ENCODE measurements at regions not wholly inside any gene's neighbourhood (a gene's known extent, or its start where the extent isn't known, plus 50 kb on each side); places are given as distances from the start of the nearest gene placed in this dataset.

DNA sequence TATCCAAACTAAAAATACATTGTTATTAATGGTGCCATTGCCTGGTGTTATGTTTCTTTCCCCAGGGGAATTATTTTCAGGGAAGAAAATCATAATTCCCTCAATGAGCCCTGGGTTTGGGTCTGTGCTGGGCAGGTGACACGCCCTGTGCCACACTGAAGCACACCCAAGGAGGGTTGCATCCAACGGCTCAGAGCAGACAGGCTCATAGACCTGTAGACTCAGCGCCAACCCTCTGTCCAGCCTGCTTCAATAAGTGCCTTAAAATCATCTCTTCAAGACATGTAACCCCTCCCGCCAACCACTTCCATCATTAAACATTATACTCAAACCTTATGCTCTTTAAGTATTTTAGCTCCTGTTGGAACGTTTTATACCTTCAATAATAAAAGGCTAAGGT lies 225.3 kb upstream of the CDH4 start:
- Mint-ChIP-seq H3K36me3 (ENCODE audit: low read depth) (no peaks in the 10 kb centered on the region), H3K4me1 (ENCODE audit: low read depth) (no peaks in the 10 kb centered on the region), H3K27me3 (ENCODE audit: low read depth) (peaks cover 9% of the 10 kb centered on the region), H3K9me3 (ENCODE audit: low read depth) (no peaks in the 10 kb centered on the region), H3K27ac (ENCODE audit: unreplicated experiment) (no peak overlapping the region), H3K4me3 (ENCODE audit: unreplicated experiment) (no peak overlapping the region)
- no peak for DNase-seq (ENCODE audit: low spot score)
- TF ChIP-seq, protein P1, sequence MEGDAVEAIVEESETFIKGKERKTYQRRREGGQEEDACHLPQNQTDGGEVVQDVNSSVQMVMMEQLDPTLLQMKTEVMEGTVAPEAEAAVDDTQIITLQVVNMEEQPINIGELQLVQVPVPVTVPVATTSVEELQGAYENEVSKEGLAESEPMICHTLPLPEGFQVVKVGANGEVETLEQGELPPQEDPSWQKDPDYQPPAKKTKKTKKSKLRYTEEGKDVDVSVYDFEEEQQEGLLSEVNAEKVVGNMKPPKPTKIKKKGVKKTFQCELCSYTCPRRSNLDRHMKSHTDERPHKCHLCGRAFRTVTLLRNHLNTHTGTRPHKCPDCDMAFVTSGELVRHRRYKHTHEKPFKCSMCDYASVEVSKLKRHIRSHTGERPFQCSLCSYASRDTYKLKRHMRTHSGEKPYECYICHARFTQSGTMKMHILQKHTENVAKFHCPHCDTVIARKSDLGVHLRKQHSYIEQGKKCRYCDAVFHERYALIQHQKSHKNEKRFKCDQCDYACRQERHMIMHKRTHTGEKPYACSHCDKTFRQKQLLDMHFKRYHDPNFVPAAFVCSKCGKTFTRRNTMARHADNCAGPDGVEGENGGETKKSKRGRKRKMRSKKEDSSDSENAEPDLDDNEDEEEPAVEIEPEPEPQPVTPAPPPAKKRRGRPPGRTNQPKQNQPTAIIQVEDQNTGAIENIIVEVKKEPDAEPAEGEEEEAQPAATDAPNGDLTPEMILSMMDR (IDR thresholded peaks at IDR 0.05) = no peak

DNA sequence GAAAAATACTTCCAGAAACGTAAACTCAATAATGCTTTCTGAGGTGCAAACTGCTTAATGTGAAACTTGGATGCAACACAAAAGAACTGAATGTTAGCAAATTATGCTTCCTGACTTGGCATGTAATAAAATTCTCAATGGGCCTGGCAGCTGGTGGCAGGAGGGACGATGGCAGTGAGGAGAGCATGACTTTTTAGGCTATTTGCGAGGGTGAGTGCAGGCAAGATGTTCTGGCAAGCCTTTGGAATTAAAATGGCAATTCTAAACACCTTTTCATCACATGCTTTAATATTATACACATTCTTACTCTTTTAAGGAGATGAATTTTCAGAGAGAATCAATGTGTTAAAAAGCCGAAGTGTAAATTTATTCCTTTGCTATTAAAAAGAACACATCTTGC lies 224.8 kb upstream of the CDH4 start:
- no peak overlapping the region for H3K27ac Mint-ChIP-seq (ENCODE audit: unreplicated experiment)
- peaks cover 9% of the 10 kb centered on the region for H3K27me3 Mint-ChIP-seq (ENCODE audit: low read depth)
- H3K9me3 Mint-ChIP-seq (ENCODE audit: low read depth) = no peaks in the 10 kb centered on the region
- no peak overlapping the region for H3K4me3 Mint-ChIP-seq (ENCODE audit: unreplicated experiment)
- H3K36me3 Mint-ChIP-seq (ENCODE audit: low read depth) = no peaks in the 10 kb centered on the region
- no peaks in the 10 kb centered on the region for H3K4me1 Mint-ChIP-seq (ENCODE audit: low read depth)
- DNase-seq (ENCODE audit: low spot score) = no peak
- TF ChIP-seq, protein P1 (IDR thresholded peaks at IDR 0.05) = no peak

DNA sequence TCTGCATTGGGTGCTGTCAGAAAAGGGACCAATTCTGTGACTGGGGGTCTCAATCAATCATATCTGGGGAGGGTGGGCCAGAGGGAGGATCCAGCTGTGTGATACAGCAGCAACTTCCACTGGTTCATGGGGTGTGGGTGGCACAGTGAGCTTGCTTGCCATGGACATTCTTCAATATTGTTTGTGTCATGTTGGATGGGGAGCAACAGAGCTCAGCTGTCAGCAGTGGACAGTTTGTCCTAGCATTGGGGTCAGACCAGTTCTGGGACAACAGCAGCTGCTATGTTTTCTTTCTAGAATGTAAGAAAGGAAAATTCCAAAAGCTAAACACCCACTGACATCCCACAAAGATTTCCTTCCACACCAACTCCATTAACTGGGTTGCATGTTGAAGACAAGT lies 221.9 kb upstream of the CDH4 start:
- TF ChIP-seq, protein P1 (IDR thresholded peaks at IDR 0.05) = no peak
- Mint-ChIP-seq H3K27ac (ENCODE audit: unreplicated experiment) (no peak overlapping the region), H3K36me3 (ENCODE audit: low read depth) (no peaks in the 10 kb centered on the region), H3K4me1 (ENCODE audit: low read depth) (no peaks in the 10 kb centered on the region), H3K9me3 (ENCODE audit: low read depth) (peaks cover 10% of the 10 kb centered on the region), H3K27me3 (ENCODE audit: low read depth) (peaks cover 7% of the 10 kb centered on the region), H3K4me3 (ENCODE audit: unreplicated experiment) (no peak overlapping the region)
- DNase-seq (ENCODE audit: low spot score) = no peak

DNA sequence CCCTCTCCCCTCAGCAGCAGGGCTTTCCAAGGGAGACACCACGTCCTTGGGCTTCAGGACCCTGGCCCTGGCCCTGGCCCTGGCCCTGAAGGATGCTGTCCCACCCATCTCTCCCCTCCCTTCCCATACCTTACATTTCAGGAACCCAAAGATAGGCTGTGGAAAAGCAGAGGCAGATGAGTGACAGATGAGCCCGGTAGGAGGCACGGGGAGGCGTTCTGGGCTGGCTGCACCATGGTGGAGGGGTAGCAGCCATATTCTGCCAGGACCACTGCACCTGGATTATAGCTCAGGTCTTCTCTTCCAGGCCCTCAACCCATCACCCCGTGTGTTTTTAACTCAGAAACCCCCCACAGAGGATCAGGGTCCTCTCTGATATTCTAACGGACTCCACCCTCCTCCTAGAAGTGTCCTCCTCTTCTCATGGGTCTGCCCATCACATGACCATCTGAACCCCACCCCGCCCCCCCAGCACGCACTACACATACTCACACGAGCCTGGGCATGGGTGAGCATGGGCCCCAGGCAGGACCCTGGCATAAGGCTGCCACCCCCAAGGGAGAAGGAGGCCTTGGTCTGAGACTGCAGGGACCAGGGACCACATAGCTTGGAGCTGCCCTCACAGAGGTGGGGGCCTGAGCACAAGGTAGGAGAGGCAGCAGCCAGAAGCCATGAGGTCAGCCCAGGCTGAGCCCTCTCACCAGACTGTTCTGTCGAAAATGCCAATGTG lies 220.8 kb upstream of the CDH4 start:
- DNase-seq (ENCODE audit: low spot score) = no peak
- H3K27me3 Mint-ChIP-seq (ENCODE audit: low read depth) = peaks cover 9% of the 10 kb centered on the region
- H3K9me3 Mint-ChIP-seq (ENCODE audit: low read depth) = peaks cover 10% of the 10 kb centered on the region
- no peak overlapping the region for H3K4me3 Mint-ChIP-seq (ENCODE audit: unreplicated experiment)
- H3K36me3 Mint-ChIP-seq (ENCODE audit: low read depth) = no peaks in the 10 kb centered on the region
- no peak overlapping the region for H3K27ac Mint-ChIP-seq (ENCODE audit: unreplicated experiment)
- no peaks in the 10 kb centered on the region for H3K4me1 Mint-ChIP-seq (ENCODE audit: low read depth)
- TF ChIP-seq, protein P1 (IDR thresholded peaks at IDR 0.05) = no peak

DNA sequence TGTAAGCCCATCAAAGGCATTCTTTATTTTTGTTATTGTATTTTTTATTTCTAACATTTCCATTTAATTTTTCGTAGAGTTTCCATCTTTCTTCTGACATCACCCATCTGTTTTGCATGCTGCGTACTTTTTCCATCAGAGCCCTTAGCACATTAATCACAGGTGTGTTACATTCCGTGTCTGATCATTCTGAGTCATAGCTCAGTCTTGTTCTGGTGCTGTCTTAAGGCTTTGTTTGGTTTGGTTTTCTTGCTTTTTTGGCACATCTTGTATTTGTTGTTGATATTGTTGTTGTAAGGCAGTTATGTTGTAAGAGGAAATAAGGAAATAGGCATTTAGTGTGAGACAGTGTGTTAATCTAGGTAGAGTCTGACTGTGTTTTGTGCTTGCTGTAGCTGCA lies 214.6 kb upstream of the CDH4 start:
- Mint-ChIP-seq H3K9me3 (ENCODE audit: low read depth) (peaks cover 10% of the 10 kb centered on the region), H3K4me3 (ENCODE audit: unreplicated experiment) (no peak overlapping the region), H3K4me1 (ENCODE audit: low read depth) (no peaks in the 10 kb centered on the region), H3K36me3 (ENCODE audit: low read depth) (no peaks in the 10 kb centered on the region), H3K27ac (ENCODE audit: unreplicated experiment) (no peak overlapping the region), H3K27me3 (ENCODE audit: low read depth) (peaks cover 2% of the 10 kb centered on the region)
- no peak for DNase-seq (ENCODE audit: low spot score)
- TF ChIP-seq, protein P1 (IDR thresholded peaks at IDR 0.05) = no peak
